ENCODE measurements at regions not wholly inside any gene's neighbourhood (a gene's known extent, or its start where the extent isn't known, plus 50 kb on each side); places are given as distances from the start of the nearest gene placed in this dataset.
"Not testable (repeated sequence)": the region's sequence is repeated elsewhere in the genome, so short reads cannot be mapped to it uniquely, and the experiment has no call there.

DNA sequence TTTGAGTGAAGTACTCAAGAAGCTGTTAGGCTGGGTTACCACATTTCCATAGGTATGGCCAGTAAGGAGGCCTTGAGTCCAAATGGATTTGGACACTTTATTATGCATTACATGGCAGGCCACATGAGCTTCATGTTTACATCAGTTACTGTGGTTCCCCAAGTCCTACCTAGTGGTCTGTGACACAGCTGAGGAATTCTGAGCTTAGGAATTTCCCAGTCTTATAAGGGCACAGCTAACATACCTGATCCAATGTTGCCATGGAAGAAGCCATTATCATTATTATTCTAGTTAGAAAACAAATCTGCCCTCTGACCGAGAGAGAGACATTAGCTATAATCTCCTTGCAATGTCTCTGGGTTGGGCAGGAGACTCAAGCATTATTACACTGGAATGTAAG is 174.4 kb upstream of the NUDT10 start:
- no peaks in the 10 kb centered on the region for H3K79me2 ChIP-seq (ENCODE audit: control insufficient read depth, insufficient read depth, low read length)
- POLR2A ChIA-PET: no interaction called here
- no peaks in the 10 kb centered on the region for H3K4me1 ChIP-seq (replicated peaks in 1 of 2; ENCODE audit: control insufficient read depth in 2 of 2, insufficient read depth in 2 of 2, low read length in 2 of 2)
- no peak overlapping the region for H3K4me3 ChIP-seq
- no peak overlapping the region for H3K27ac ChIP-seq (ENCODE audit: extremely low read depth, low read depth, low read length)
- in situ Hi-C loops (cut with MboI): no loop called here
- TF ChIP-seq BACH1 (tag; IDR thresholded peaks at IDR 0.05): no peak
- no peak for TF ChIP-seq POU5F1 (IDR thresholded peaks at IDR 0.05; ENCODE audit: borderline replicate concordance, low read depth, low read length, partially characterized antibody)
- TF ChIP-seq, protein P1, sequence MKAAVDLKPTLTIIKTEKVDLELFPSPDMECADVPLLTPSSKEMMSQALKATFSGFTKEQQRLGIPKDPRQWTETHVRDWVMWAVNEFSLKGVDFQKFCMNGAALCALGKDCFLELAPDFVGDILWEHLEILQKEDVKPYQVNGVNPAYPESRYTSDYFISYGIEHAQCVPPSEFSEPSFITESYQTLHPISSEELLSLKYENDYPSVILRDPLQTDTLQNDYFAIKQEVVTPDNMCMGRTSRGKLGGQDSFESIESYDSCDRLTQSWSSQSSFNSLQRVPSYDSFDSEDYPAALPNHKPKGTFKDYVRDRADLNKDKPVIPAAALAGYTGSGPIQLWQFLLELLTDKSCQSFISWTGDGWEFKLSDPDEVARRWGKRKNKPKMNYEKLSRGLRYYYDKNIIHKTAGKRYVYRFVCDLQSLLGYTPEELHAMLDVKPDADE (conservative IDR thresholded peaks at IDR 0.05; ENCODE audit: control insufficient read depth, low read depth, low read length): no peak
- TF ChIP-seq HDGF (IDR thresholded peaks at IDR 0.05): no peak
- TF ChIP-seq RFX1 (IDR thresholded peaks at IDR 0.05): no peak
- no peak for TF ChIP-seq WHSC1 (IDR thresholded peaks at IDR 0.05; ENCODE audit: low read length)
- TF ChIP-seq HNRNPUL1 (IDR thresholded peaks at IDR 0.05; ENCODE audit: low read length): no peak
- TF ChIP-seq NFRKB (IDR thresholded peaks at IDR 0.05; ENCODE audit: low read depth): no peak
- no peak for TF ChIP-seq NFIX (CRISPR knock-in tag; IDR thresholded peaks at IDR 0.05; ENCODE audit: low read depth)
- TF ChIP-seq ZSCAN32 (CRISPR knock-in tag; IDR thresholded peaks at IDR 0.05): no peak
- no peak for TF ChIP-seq CEBPB (tag; IDR thresholded peaks at IDR 0.05)
- no peaks in the 10 kb centered on the region for H3K9me3 ChIP-seq (replicated peaks; ENCODE audit: control insufficient read depth, insufficient read depth, low read depth, low read length)
- H3K9me1 ChIP-seq (ENCODE audit: control insufficient read depth, insufficient read depth, low read length): no peaks in the 10 kb centered on the region
- no peak for DNase-seq (ENCODE audit: extremely low read depth in 1 of 4, low spot score in 3 of 4)
- no peaks in the 10 kb centered on the region for H3K36me3 ChIP-seq (ENCODE audit: control insufficient read depth, insufficient read depth, low read length)
- no peak overlapping the region for H3K4me2 ChIP-seq (ENCODE audit: insufficient read depth, low read length)
- no peaks in the 10 kb centered on the region for H4K20me1 ChIP-seq (replicated peaks; ENCODE audit: control insufficient read depth, insufficient read depth, low read length)
- BruUV-seq (replicated peaks): no TSS peak
- WGBS (ENCODE audit: insufficient coverage, low coverage, missing lambda C conversion rate): no CpG with 5 or more reads among the region's 1 CpG
- intact Hi-C loops (cut with micrococcal nuclease): no loop called here
- no peaks in the 10 kb centered on the region for H3K27me3 ChIP-seq (ENCODE audit: control insufficient read depth in 2 of 2, insufficient read depth in 2 of 2, low read length in 2 of 2)
- CTCF ChIA-PET (ENCODE audit: low intra/inter-chr PET ratio): no interaction called here
- H3K9ac ChIP-seq (ENCODE audit: insufficient read depth in 1 of 2, low read depth in 2 of 2, low read length in 2 of 2): no peak overlapping the region
- no peak overlapping the region for H2AFZ ChIP-seq (ENCODE audit: low read depth, low read length)
- FAIRE-seq: no peak
- ATAC-seq: no peak

DNA sequence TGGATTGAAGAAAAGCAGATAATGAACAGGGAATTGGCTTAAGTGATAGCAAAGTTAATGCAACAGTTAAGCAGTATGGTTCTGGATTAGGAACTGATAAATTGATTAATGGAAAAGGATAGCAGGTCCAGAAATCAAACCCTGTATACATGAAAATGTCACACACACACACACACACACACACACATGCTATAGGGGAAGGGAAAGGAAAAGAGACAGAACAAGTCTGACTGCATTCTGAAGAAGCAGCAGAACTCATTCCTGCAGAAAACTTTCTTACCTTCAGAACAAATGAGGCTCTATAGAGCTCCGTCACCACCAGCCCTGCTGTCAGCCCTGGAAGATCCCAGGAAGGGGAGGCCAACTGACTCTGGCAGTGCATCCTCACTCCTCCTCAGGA is 173.2 kb upstream of the NUDT10 start:
- H3K9me3 ChIP-seq (replicated peaks; ENCODE audit: control insufficient read depth, insufficient read depth, low read depth, low read length); H3K4me3 ChIP-seq; in situ Hi-C loops (cut with MboI); H3K36me3 ChIP-seq (ENCODE audit: control insufficient read depth, insufficient read depth, low read length); BruUV-seq (replicated peaks); H2AFZ ChIP-seq (ENCODE audit: low read depth, low read length); POLR2A ChIA-PET; H3K9ac ChIP-seq (ENCODE audit: insufficient read depth in 1 of 2, low read depth in 2 of 2, low read length in 2 of 2); H3K79me2 ChIP-seq (ENCODE audit: control insufficient read depth, insufficient read depth, low read length); H3K4me2 ChIP-seq (ENCODE audit: insufficient read depth, low read length); DNase-seq (ENCODE audit: extremely low read depth in 1 of 4, low spot score in 3 of 4); H4K20me1 ChIP-seq (replicated peaks; ENCODE audit: control insufficient read depth, insufficient read depth, low read length); FAIRE-seq; H3K27me3 ChIP-seq (ENCODE audit: control insufficient read depth in 2 of 2, insufficient read depth in 2 of 2, low read length in 2 of 2); H3K27ac ChIP-seq (ENCODE audit: extremely low read depth, low read depth, low read length); H3K9me1 ChIP-seq (ENCODE audit: control insufficient read depth, insufficient read depth, low read length); ATAC-seq; H3K4me1 ChIP-seq (replicated peaks in 1 of 2; ENCODE audit: control insufficient read depth in 2 of 2, insufficient read depth in 2 of 2, low read length in 2 of 2); intact Hi-C loops (cut with micrococcal nuclease); CTCF ChIA-PET (ENCODE audit: low intra/inter-chr PET ratio): not testable (repeated sequence)
- WGBS (ENCODE audit: insufficient coverage, low coverage, missing lambda C conversion rate): no CpG with 5 or more reads among the region's 1 CpG
